Vagina (tissue), 2 donors: ENCODE measurements at regions not wholly inside any gene's neighbourhood (a gene's known extent, or its start where the extent isn't known, plus 50 kb on each side); places are given as distances from the start of the nearest gene placed in this dataset.
A peak's percentile ranks its signal among the peaks of the same experiment; 100 is the strongest.

Experiments
- DNase-seq, 2 donors: peaks; one replicate each; pipeline ENCODE4 v3.0.0-alpha.2; 2017; ENCODE audit errors: extremely low spot score in 2 of 2
- H3K27ac ChIP-seq: fragments of 200-600 bp; sonication (generic); one replicate; pipeline ENCODE4 v1.5.1; 2019
- H3K27me3 ChIP-seq: fragments of 200-600 bp; sonication (generic); one replicate; pipeline ENCODE4 v1.5.1; 2019
- H3K36me3 ChIP-seq, 2 donors: fragments of 200-600 bp; sonication (generic); one replicate each; pipeline ENCODE4 v1.5.1; 2017 to 2019
- H3K4me1 ChIP-seq: fragments of 200-600 bp; sonication (generic); one replicate; pipeline ENCODE4 v1.5.1; 2019
- H3K4me3 ChIP-seq, 2 donors: fragments of 200-600 bp; sonication (generic); 1 replicate in 1 of 2; 2 replicates in 1 of 2; pipeline ENCODE4 v1.5.1; 2016 to 2019
- H3K9me3 ChIP-seq: fragments of 200-600 bp; sonication (generic); one replicate; pipeline ENCODE4 v1.5.1; 2019
- CTCF ChIP-seq, 3 experiments: fragments of 450-650 bp in 2 of 3; fragments of 200-600 bp in 1 of 3; sonication (generic) in 1 of 3; IDR thresholded peaks; one replicate each; pipeline ENCODE4 v1.5.1; 2017 to 2019; ENCODE audit warnings: antibody characterized with exemption in 3 of 3, mild to moderate bottlenecking in 2 of 3, moderate library complexity in 2 of 3
- POLR2A ChIP-seq, 2 donors: fragments of 450-650 bp; IDR thresholded peaks; one replicate each; pipeline ENCODE4 v1.6.1; 2017; ENCODE audit warnings: antibody characterized with exemption in 2 of 2, mild to moderate bottlenecking in 2 of 2, moderate library complexity in 2 of 2
- POLR2AphosphoS5 ChIP-seq, 2 donors: sonication (generic); formaldehyde crosslinking; IDR thresholded peaks; one replicate each; pipeline ENCODE4 v1.9.0; 2017; ENCODE audit warnings: antibody characterized with exemption in 2 of 2, mild to moderate bottlenecking in 2 of 2, low read depth in 1 of 2; ENCODE audit not compliant: insufficient read depth in 1 of 2
- intact Hi-C: fragments of 100-400 bp; cut with DNase I; formaldehyde crosslinking; loops from one replicate; pipeline ENCODE4 v1.15.1; 2023

DNA sequence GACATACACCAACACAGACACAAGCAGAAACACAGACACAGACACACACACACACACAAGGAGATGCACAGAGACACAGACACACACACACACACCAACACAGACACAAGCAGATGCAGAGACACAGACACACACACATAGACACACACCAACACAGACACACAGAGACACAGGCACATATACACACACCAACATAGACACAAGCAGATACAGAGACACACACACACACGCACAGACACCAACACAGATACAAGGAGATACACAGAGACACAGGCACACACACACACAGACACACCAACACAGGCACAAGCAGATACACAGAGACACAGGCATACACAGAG, 347.2 kb upstream of the KLF6 start:
- no peak for DNase-seq
- intact Hi-C loops, result no loop called here
- H3K4me3 ChIP-seq, result no peak overlapping the region
- no peaks in the 10 kb centered on the region for H3K9me3 ChIP-seq
- H3K27me3 ChIP-seq, result no peaks in the 10 kb centered on the region
- TF ChIP-seq POLR2AphosphoS5 (IDR thresholded peaks at IDR 0.05; ENCODE audit: insufficient read depth in 1 of 2, low read depth in 1 of 2) (no peak), POLR2A (IDR thresholded peaks at IDR 0.05) (no peak), CTCF (IDR thresholded peaks at IDR 0.05) (no peak)
- H3K4me1 ChIP-seq, result peaks cover 24% of the 10 kb centered on the region
- no peak overlapping the region for H3K27ac ChIP-seq
- no peaks in the 10 kb centered on the region for H3K36me3 ChIP-seq

DNA sequence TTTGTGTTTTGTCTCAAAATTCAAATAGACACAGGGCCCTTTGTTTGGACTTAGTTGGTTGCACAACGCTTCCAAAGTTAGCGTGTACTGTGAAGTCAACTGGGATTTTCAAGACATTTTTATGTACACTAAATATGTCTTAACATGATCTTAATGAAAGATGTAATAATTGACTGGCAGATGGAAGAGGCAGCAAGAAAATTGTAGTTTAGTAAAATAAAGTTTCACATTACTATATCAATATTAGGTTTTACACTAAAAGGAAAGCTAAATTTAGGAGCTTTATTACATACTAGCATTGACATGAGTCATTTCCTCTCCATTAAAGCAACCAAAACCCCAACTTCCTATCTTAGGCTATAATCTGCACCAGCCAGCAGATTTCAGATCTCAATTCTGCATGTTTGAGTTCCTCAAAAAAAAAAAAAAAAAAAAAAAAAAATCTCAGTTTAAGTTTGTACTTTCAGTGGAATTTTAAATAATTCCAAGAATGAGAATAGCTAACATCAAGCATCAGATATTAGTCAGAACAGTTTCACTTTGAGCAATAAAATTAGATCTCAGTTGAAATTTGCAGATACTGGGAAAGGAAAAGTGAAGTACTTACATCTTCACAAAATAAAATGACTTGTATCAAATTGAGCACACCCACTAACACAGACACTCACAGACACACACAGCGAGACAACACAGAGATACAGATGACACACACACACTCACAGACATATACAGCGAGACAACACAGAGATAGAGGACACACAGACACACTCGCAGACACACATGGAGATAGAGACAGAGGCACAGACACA, 346.6 kb upstream of the KLF6 start:
- Histone ChIP-seq H3K27me3 (no peaks in the 10 kb centered on the region), H3K27ac (peak overlapping the region; percentile 57), H3K36me3 (no peaks in the 10 kb centered on the region), H3K9me3 (no peaks in the 10 kb centered on the region), H3K4me3 (no peak overlapping the region), H3K4me1 (peaks cover 24% of the 10 kb centered on the region)
- DNase-seq, result no peak
- TF ChIP-seq CTCF (IDR thresholded peaks at IDR 0.05) (no peak), POLR2AphosphoS5 (IDR thresholded peaks at IDR 0.05; ENCODE audit: insufficient read depth in 1 of 2, low read depth in 1 of 2) (peak; percentile 17 to 90)
- intact Hi-C loops, result no loop called here

DNA sequence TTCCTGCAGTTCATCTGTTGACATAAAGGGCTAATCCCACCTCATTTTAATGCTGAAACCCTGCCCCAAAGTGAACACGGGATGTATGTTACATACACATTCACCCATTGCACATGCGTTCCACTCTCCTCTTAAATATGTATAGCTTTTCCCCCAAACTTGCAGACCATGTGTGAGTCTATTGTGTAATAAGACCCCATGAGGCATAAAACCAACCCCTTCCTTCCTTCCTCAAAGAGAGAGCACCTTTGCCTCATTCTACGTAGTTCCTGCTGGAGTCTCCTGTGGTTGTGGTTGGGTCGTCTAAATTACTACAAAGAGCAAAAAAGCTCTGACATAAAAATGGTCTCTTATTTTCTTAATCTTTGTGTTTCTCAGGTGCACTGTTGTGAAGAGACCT, 345.7 kb upstream of the KLF6 start:
- no peak for DNase-seq

DNA sequence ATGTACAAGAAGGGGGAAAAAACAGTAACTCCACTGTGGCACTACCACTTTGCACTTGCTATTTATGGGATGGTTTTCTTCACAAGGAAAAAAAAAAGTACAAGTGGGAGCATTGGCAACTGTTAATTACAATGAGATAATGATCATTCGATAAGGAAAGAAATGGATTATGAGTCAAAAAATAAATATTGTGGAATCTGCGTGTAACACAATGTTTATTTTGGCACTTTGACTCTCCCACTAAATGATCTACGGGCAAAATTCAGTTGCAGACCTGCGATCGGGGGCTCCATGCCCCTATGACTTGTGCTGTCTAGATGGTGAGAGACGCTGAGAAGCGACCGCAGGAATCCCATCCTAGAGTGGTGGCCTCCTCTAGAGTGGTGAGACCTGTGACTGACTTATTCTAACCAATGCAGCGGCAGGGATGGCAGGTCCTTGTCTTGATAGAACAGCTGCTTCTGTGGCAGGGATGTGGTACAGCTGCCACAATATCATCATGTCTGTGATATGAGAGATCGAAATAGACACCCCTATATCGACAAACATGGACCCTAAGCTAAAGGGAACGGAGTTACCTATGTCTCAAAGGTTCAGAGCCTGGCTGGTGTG, 345.0 kb upstream of the KLF6 start:
- no peaks in the 10 kb centered on the region for H3K27me3 ChIP-seq
- TF ChIP-seq POLR2AphosphoS5 (IDR thresholded peaks at IDR 0.05; ENCODE audit: insufficient read depth in 1 of 2, low read depth in 1 of 2), result no peak
- TF ChIP-seq CTCF (IDR thresholded peaks at IDR 0.05), result no peak
- no peak for TF ChIP-seq POLR2A (IDR thresholded peaks at IDR 0.05)
- no peak for DNase-seq
- intact Hi-C loops, result no loop called here
- H3K36me3 ChIP-seq, result no peaks in the 10 kb centered on the region
- H3K4me1 ChIP-seq, result peaks cover 24% of the 10 kb centered on the region
- no peaks in the 10 kb centered on the region for H3K9me3 ChIP-seq
- no peak overlapping the region for H3K4me3 ChIP-seq
- H3K27ac ChIP-seq, result peak overlapping the region; percentile 57

More for the DNA sequence above, 345.7 kb upstream of the KLF6 start:
- Histone ChIP-seq H3K9me3 (no peaks in the 10 kb centered on the region), H3K4me3 (no peak overlapping the region), H3K27me3 (no peaks in the 10 kb centered on the region), H3K4me1 (peaks cover 24% of the 10 kb centered on the region), H3K36me3 (no peaks in the 10 kb centered on the region), H3K27ac (peak overlapping the region; percentile 57)
- intact Hi-C loops, result no loop called here
- TF ChIP-seq CTCF (IDR thresholded peaks at IDR 0.05) (no peak), POLR2AphosphoS5 (IDR thresholded peaks at IDR 0.05; ENCODE audit: insufficient read depth in 1 of 2, low read depth in 1 of 2) (no peak), POLR2A (IDR thresholded peaks at IDR 0.05) (no peak)
